WTC11 (cell line): ENCODE measurements at regions not wholly inside any gene's neighbourhood (a gene's known extent, or its start where the extent isn't known, plus 50 kb on each side); places are given as distances from the start of the nearest gene placed in this dataset.

ENCODE experiments used
- ATAC-seq: fragments of 200-7000 bp; cut with Tn5 transposase; 2 replicates; pipeline ENCODE4 v1.10.0; 2021; ENCODE audit warnings: mild to moderate bottlenecking, moderate library complexity
- CTCF ChIA-PET: fragments of 300-600 bp; sonication (Branson Sonifier 250); formaldehyde crosslinking; loops from one replicate; lab custom pipeline; 2021; ENCODE audit warnings: antibody characterized with exemption; lab: Charles Lee
- POLR2A ChIA-PET: fragments of 350-600 bp; sonication (Branson Sonifier 250); formaldehyde crosslinking; loops from one replicate; lab custom pipeline; 2021; ENCODE audit warnings: antibody characterized with exemption; lab: Charles Lee
- DNase-seq: peaks from one replicate; pipeline ENCODE4 v3.0.0; 2021; ENCODE audit warnings: low spot score
- H3K27ac Mint-ChIP-seq: 2 replicates; pipeline ENCODE4 v1.8.0; 2021; ENCODE audit warnings: mixed read lengths
- H3K27me3 Mint-ChIP-seq: 2 replicates; pipeline ENCODE4 v1.8.0; 2021; ENCODE audit warnings: low read depth, mild to moderate bottlenecking, moderate library complexity, mixed read lengths
- H3K36me3 Mint-ChIP-seq: 2 replicates; pipeline ENCODE4 v1.8.0; 2021; ENCODE audit warnings: mixed read lengths
- H3K4me1 Mint-ChIP-seq: 2 replicates; pipeline ENCODE4 v1.8.0; 2022; ENCODE audit warnings: mixed read lengths
- H3K4me3 Mint-ChIP-seq: 2 replicates; pipeline ENCODE4 v1.8.0; 2021; ENCODE audit warnings: mild to moderate bottlenecking, moderate library complexity, mixed read lengths
- H3K9me3 Mint-ChIP-seq: 2 replicates; pipeline ENCODE4 v1.8.0; 2021; ENCODE audit warnings: mixed read lengths
- ESRRA ChIP-seq: sonication (generic); formaldehyde crosslinking; IDR thresholded peaks from 2 replicates; pipeline ENCODE4 v1.8.1; 2022; ENCODE audit warnings: mild to moderate bottlenecking, missing genetic modification reagents, borderline replicate concordance
- FOXP1 ChIP-seq: sonication (generic); formaldehyde crosslinking; IDR thresholded peaks from 2 replicates; pipeline ENCODE4 v1.8.0; 2022; ENCODE audit warnings: missing genetic modification reagents, mild to moderate bottlenecking, moderate library complexity, borderline replicate concordance
- GABPB1 ChIP-seq: sonication (generic); formaldehyde crosslinking; IDR thresholded peaks from 2 replicates; pipeline ENCODE4 v1.8.1; 2023; ENCODE audit warnings: mild to moderate bottlenecking, missing genetic modification reagents
- GRHL2 ChIP-seq: fragments of 250-450 bp; sonication (Bioruptor Pico); IDR thresholded peaks from 2 replicates; pipeline ENCODE4 v1.8.0; 2022; ENCODE audit warnings: mild to moderate bottlenecking, moderate library complexity; ENCODE audit not compliant: insufficient replicate concordance, severe bottlenecking
- GTF2I ChIP-seq: fragments of 250-450 bp; sonication (Bioruptor Pico); conservative IDR thresholded peaks from 2 replicates; pipeline ENCODE4 v1.4.0; 2021; ENCODE audit warnings: mild to moderate bottlenecking
- HMGA2 ChIP-seq: fragments of 250-450 bp; sonication (Bioruptor Pico); IDR thresholded peaks from 2 replicates; pipeline ENCODE4 v1.4.0; 2021; ENCODE audit warnings: mild to moderate bottlenecking, moderate library complexity
- HMGXB4 ChIP-seq: sonication (generic); formaldehyde crosslinking; IDR thresholded peaks from 2 replicates; pipeline ENCODE4 v1.8.1; 2023; ENCODE audit warnings: mild to moderate bottlenecking, moderate library complexity, missing genetic modification reagents
- MLX ChIP-seq: sonication (generic); formaldehyde crosslinking; IDR thresholded peaks from 2 replicates; pipeline ENCODE4 v1.8.1; 2023; ENCODE audit warnings: mild to moderate bottlenecking, missing genetic modification reagents, moderate library complexity
- NR1H2 ChIP-seq: sonication (generic); formaldehyde crosslinking; IDR thresholded peaks from 2 replicates; pipeline ENCODE4 v1.9.0; 2021; ENCODE audit warnings: mild to moderate bottlenecking, moderate library complexity, missing genetic modification reagents
- NR2C2 ChIP-seq: sonication (generic); formaldehyde crosslinking; IDR thresholded peaks from 2 replicates; pipeline ENCODE4 v1.8.0; 2022; ENCODE audit warnings: mild to moderate bottlenecking, missing genetic modification reagents
- PRRX2 ChIP-seq: fragments of 250-450 bp; sonication (Bioruptor Pico); IDR thresholded peaks from 2 replicates; pipeline ENCODE4 v1.8.0; 2021; ENCODE audit warnings: mild to moderate bottlenecking
- RORB ChIP-seq: fragments of 250-450 bp; sonication (Bioruptor Pico); IDR thresholded peaks from 2 replicates; pipeline ENCODE4 v1.9.0; 2021; ENCODE audit warnings: mild to moderate bottlenecking
- SMAD3 ChIP-seq: sonication (generic); formaldehyde crosslinking; IDR thresholded peaks from 2 replicates; pipeline ENCODE4 v1.8.0; 2022; ENCODE audit warnings: missing genetic modification reagents, mild to moderate bottlenecking, borderline replicate concordance
- SMAD4 ChIP-seq: sonication (generic); formaldehyde crosslinking; IDR thresholded peaks from 2 replicates; pipeline ENCODE4 v1.8.0; 2022; ENCODE audit warnings: mild to moderate bottlenecking, missing genetic modification reagents
- SP1 ChIP-seq: sonication (generic); formaldehyde crosslinking; conservative IDR thresholded peaks from 2 replicates; pipeline ENCODE4 v1.8.1; 2022; ENCODE audit warnings: missing genetic modification reagents
- TEAD1 ChIP-seq: sonication (generic); formaldehyde crosslinking; IDR thresholded peaks from 2 replicates; pipeline ENCODE4 v1.8.0; 2022; ENCODE audit warnings: mild to moderate bottlenecking, missing genetic modification reagents
- USF2 ChIP-seq: sonication (generic); formaldehyde crosslinking; IDR thresholded peaks from 2 replicates; pipeline ENCODE4 v1.8.1; 2023; ENCODE audit warnings: mild to moderate bottlenecking, missing genetic modification reagents, moderate library complexity
- ZBTB43 ChIP-seq: sonication (generic); formaldehyde crosslinking; IDR thresholded peaks from 2 replicates; pipeline ENCODE4 v1.8.1; 2023; ENCODE audit warnings: mild to moderate bottlenecking, missing genetic modification reagents
- TF ChIP-seq, protein P1 (sequence below): sonication (generic); formaldehyde crosslinking; IDR thresholded peaks from 2 replicates; pipeline ENCODE4 v1.8.1; 2022; ENCODE audit warnings: missing genetic modification reagents, borderline replicate concordance
- TF ChIP-seq, protein P2 (sequence below): sonication (generic); formaldehyde crosslinking; IDR thresholded peaks from 2 replicates; pipeline ENCODE4 v1.8.1; 2022; ENCODE audit warnings: mild to moderate bottlenecking, missing genetic modification reagents, moderate library complexity, borderline replicate concordance

GRCh38 chr10:52906046-52906445 lies 133.5 kb upstream of the MBL2 start (continued):
- TF ChIP-seq SMAD4 (CRISPR knock-in tag) (no peak), ESRRA (CRISPR knock-in tag) (no peak)

- ATAC-seq (peak; percentile 85), DNase-seq (no peak)
- H3K36me3 Mint-ChIP-seq: no peaks in the 10 kb centered on the region
- no peaks in the 10 kb centered on the region for H3K27me3 Mint-ChIP-seq
- peak overlapping the region; percentile 36 for H3K4me3 Mint-ChIP-seq
- CTCF ChIA-PET: no interaction called here
- TF ChIP-seq NR1H2 (CRISPR knock-in tag): no peak
- no peak for TF ChIP-seq FOXP1 (CRISPR knock-in tag)
- TF ChIP-seq ESRRA (CRISPR knock-in tag): no peak
- TF ChIP-seq ZBTB43 (CRISPR knock-in tag): no peak
- TF ChIP-seq TEAD1 (CRISPR knock-in tag): no peak
- TF ChIP-seq MLX (CRISPR knock-in tag): no peak
- no peak for TF ChIP-seq NR2C2 (CRISPR knock-in tag)
- no peak for TF ChIP-seq USF2 (CRISPR knock-in tag)
- TF ChIP-seq, protein P1, sequence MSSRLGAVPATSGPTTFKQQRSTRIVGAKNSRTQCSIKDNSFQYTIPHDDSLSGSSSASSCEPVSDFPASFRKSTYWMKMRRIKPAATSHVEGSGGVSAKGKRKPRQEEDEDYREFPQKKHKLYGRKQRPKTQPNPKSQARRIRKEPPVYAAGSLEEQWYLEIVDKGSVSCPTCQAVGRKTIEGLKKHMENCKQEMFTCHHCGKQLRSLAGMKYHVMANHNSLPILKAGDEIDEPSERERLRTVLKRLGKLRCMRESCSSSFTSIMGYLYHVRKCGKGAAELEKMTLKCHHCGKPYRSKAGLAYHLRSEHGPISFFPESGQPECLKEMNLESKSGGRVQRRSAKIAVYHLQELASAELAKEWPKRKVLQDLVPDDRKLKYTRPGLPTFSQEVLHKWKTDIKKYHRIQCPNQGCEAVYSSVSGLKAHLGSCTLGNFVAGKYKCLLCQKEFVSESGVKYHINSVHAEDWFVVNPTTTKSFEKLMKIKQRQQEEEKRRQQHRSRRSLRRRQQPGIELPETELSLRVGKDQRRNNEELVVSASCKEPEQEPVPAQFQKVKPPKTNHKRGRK (CRISPR knock-in tag): no peak
- TF ChIP-seq GTF2I (CRISPR knock-in tag): no peak
- no peak for TF ChIP-seq SP1 (CRISPR knock-in tag)
- TF ChIP-seq, protein P2, sequence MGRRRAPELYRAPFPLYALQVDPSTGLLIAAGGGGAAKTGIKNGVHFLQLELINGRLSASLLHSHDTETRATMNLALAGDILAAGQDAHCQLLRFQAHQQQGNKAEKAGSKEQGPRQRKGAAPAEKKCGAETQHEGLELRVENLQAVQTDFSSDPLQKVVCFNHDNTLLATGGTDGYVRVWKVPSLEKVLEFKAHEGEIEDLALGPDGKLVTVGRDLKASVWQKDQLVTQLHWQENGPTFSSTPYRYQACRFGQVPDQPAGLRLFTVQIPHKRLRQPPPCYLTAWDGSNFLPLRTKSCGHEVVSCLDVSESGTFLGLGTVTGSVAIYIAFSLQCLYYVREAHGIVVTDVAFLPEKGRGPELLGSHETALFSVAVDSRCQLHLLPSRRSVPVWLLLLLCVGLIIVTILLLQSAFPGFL (CRISPR knock-in tag): no peak
- TF ChIP-seq HMGA2: no peak
- TF ChIP-seq PRRX2 (CRISPR knock-in tag): no peak
- TF ChIP-seq SMAD3 (CRISPR knock-in tag): no peak
- TF ChIP-seq GABPB1 (CRISPR knock-in tag): no peak
- no peak for TF ChIP-seq RORB (CRISPR knock-in tag)
- TF ChIP-seq GRHL2 (CRISPR knock-in tag): no peak
- TF ChIP-seq HMGXB4: no peak
- POLR2A ChIA-PET: no interaction called here
- H3K4me1 Mint-ChIP-seq: peaks cover 67% of the 10 kb centered on the region
- H3K27ac Mint-ChIP-seq: peak overlapping the region; percentile 85
- H3K9me3 Mint-ChIP-seq: no peaks in the 10 kb centered on the region
Observed at GRCh38 chr10:52903397-52903938, 130.9 kb upstream of the MBL2 start.
